ENCODE measurements at regions not wholly inside any gene's neighbourhood (a gene's known extent, or its start where the extent isn't known, plus 50 kb on each side); places are given as distances from the start of the nearest gene placed in this dataset.

DNA sequence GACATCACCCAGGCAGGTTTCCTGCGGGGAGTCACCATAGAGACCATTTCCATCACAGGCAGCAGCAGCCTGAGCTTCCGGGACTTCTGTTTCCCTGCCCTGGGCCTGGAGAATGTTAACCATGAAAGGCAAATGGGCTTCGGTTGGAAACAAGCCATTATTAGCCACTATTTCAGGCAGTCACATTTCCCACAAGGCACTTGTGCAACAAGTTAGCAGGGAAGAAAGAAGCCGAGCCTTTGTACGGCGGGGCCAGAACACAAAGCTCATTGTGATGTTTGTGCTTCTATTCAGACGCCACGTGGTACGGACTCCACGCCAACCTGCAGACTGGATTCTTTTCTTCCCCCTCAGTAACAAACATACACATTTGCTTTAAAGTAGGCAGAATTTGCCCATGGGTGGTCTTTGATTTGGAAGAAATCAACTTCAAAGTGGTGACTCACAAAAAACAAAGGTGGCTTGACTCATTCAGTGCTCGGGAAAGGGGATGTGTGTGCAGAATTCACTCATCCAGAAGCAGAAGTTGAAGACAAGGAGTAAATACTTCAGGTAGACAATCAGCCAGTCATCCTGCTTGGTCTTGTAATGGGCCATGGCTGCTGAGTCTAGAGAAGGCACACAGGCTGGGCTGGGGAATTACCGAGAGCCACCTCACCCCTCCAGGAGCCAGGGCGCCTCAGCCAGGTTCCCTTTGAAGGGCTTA is 154.2 kb upstream of the PRMT8 start:
- DNase-seq = no peak

DNA sequence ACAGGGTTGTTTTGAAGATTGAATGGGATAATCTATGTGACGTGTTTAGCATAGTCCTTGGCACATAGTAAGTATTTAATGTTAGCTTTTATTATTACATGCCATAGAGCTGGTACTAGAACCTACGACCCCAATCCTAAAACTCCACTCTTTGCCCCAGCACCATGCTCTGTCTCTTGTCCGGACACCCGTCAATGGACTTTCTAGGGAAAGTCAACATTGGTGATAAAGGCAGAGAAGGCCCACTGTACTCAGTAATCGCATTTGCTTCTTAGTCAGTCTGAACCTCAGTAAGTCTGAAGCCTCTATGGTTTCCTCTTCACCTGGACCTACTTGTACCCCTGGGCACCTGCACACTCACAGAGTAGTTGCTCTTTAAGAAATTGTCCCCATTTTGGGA is 153.1 kb upstream of the PRMT8 start:
- no peak for DNase-seq

DNA sequence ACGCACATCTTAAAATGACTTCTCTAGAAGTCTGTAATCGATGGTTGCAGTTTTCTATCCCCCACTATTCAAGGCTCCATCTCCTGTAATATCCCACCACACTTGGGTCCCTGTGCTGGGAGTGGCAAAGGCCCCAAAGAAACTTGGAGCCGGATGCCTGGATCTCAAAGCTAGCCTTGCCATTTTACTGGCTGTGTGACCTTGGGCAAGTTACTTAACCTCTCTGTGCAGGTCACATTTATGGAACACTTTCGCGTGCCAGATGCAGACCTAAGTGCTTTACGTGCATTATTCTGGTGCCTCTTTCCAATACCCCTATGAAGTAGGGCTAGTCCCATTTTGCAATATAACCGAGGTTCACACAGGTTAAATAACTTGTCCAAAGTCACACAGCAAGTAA is 151.8 kb upstream of the PRMT8 start:
- no peak for DNase-seq

DNA sequence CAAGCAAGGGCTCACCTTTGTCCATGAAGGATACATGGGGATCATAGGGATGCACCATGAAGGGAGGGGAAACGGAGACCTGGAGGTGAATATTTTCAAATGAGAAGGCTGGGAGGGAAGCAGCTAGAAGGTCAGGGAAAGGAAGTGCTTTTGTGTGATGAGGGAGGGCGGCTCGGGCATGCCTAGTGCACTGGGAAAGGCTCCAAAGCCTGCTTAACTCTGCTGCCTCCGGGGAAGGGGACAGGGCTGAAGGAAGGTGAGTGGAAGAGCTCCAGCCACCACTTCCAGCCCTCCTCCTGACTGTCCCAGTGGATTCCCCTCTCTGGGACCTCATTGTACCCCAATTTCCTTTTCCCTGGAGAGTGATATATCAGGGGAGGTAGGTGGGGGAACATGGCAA is 149.4 kb upstream of the PRMT8 start:
- no peak for DNase-seq

DNA sequence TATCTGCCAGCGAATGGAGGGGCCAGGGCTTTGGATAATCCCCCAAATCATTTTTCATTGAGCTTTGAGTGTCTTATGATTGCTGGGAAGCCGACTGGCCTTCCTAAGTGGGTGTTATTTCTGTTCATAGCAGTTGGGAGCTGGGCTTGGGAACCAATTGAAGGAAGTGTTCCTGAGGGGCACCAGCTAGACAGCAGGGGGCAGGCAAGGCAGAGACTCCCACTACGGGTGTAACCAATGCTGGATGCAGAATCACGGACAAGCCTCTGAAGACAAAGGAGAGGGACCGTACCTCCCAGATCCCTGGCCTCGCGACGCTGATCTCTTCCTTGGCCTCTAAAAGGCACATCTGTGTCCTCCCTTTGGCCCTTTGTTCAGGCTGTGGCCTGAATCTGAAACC is 149.0 kb upstream of the PRMT8 start:
- DNase-seq = no peak

DNA sequence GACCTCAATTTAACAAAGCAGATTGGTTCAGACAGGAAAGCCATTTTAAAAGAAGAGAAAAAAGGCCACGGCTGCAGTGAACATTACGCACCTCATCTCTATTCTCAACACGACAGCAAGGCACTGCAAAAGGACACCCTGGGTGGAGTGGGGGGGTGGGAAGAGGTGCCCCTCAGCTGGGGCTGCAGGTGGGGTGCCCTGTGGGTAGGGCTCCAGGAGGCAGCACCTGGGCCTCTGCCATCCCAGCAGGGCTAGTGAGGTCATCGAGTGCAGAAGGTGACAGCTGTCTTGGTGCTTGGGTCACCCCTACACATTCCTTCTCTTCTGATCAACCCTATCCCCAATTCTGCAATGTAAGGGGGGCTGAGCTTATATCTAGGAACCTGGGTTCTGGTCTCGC is 142.9 kb upstream of the PRMT8 start:
- no peak for DNase-seq

DNA sequence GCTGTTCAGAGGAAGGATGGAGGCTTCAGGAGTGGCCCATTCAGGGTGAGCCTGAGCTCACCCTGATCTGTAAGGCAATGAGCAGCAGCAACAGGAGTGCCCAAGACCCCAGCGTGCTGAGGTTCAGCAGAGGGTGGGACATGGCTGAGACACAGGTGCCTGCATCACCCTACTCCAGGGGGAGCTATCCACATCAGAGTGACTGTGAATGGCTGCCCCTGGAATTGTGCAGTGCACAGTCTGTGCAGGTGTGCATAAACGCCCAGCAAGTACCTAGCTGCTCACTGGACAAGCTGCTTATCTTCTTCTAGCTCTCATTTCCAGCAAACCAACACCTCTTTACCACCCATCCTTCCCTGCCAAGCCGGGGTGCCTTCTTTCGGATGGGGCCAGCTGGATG is 140.6 kb upstream of the PRMT8 start:
- no peak for DNase-seq

DNA sequence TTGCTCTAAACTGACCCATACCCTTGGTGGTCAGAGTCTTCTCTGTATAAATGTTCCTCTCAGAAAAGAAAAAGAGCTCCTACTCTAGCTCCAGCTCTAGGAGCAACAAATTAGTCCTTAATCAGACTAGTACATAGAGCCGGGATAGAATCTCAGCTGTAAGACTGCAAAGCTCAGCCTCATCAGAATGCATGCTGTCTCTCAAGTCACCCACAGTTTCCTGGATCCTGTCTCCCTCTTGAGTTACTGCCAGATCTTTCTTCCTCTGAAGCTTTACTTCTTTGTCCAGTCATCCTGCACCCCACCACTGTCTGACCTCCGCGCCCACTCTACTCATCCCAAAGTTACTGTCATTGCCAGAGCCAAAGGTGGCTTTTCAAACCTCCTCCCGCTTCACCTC is 139.3 kb upstream of the PRMT8 start:
- no peak for DNase-seq

DNA sequence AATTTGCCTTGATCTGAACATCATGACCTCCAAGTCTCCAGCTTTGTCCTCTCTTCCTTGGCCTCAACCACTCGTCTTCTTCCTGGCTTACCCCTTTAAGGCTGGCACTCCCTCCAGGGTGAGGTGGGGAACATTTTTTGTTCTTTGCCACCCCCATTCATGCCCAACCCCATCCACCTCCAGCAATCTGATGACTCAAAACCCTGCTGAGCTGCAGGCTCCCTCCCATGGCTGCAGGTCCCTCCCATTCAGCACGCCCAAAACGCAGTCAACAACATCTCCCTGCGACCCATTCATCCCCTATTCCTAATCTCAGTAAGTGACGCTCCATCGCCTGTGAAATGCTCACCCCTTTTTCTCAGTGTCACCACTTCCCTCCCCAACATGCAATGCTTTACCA is 138.8 kb upstream of the PRMT8 start:
- DNase-seq = no peak

DNA sequence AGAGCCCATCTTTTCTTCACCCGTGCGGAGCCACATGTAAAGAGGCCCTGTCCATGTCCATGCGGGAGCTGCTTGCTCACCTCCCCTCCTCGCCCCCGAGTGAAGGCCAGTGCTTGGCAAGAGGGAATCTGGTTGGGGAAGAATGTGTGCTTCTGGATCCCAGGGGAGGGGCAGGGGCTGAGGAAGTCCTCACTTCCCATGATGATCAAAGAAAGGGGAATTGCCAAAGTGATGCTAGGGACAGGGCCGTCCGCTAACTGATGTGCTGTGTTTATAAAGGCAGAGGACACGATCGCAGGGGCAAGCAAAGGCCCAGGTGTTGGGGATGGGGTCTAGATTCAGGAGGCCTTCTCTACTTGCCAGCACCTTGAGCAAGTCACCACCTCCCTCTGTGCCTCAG is 137.4 kb upstream of the PRMT8 start:
- no peak for DNase-seq

DNA sequence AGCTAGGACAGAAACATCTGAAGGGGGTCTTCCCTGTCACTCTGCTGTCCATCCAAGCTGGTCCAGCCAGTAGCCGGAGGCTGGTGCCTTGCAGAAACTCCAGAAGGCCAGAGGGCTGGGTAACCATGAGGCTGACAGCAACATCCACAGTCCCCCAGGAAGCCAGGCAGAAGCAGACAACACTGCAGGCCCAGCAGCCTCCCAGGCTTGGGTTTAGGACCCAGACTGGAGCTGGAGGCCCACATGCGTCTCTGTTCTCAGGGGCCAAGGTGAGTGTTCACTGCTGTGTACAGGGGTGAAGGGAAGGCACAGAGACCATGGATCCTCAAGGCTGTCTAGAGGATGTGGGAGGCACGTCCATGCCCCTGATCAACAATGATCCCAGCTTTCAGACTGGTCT is 136.4 kb upstream of the PRMT8 start:
- DNase-seq = no peak

DNA sequence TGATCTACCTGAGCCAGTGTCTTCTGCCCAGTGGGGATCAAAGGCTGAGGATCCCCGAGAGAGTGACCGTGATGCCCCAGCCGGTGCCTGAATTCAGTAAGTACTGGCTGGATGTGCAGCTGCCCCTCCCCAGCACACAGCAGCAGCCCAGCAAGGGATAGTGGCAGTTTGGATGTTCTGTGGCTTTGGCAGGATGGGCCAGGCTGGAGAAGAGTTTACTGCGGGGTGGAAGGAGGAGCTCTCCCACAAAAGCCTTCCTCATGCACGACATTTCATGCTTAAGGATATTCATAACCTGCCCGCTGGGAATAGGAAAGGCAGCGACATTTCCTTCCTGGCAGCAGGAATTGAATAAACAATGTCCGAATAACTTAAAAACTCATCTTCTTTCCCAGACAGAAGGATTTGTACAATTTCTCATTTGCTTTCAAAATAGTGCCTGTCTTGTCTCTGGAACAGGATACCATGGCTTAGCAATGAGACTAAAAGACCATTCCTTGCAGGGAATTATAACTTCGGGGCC is 135.6 kb upstream of the PRMT8 start:
- no peak for DNase-seq

DNA sequence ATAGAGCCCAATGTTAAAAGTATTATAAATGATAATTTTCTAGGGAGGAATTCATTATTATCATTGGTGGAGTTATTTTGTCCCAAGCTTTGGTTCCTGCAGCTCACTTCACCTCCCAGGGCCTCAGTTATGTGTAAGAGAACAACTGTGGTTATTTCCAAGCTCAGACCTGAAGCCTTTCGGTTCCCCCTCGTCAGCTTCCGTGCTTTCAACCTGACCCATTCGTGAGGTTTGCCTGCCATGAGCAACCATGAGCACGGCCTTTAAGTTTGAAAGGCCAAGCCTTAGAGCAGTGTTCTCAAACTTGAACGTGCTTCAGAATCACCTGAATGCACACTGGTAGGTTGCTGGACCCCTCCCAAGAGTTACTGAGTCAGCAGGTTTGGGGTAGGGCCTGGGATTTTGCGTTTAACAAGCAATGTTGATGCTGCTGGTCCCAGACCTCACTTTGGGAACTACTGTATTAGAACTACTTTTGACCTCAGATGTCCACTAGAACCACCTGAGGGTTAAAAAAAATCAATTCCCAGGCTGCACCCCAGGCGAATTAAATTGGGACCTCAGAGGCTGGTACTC is 133.0 kb upstream of the PRMT8 start:
- no peak for DNase-seq

DNA sequence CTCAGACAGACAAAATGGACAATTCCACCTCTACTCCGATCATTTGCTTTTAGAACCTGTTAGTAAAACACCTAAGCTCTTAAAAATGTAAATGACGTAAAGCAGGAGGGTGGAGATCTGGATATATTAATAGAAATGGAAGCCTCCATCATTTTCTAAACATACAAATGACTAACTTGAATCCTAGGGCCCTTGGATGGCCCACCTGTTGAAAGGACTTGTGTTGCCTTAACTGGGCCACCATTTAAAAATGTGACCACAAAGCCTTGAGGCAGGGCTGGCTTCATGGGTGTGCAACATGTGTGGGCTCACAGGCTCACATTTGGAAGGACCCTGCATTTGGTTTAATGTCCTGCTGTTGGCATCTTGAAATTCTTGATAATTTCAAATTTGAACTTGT is 131.5 kb upstream of the PRMT8 start:
- DNase-seq = no peak

DNA sequence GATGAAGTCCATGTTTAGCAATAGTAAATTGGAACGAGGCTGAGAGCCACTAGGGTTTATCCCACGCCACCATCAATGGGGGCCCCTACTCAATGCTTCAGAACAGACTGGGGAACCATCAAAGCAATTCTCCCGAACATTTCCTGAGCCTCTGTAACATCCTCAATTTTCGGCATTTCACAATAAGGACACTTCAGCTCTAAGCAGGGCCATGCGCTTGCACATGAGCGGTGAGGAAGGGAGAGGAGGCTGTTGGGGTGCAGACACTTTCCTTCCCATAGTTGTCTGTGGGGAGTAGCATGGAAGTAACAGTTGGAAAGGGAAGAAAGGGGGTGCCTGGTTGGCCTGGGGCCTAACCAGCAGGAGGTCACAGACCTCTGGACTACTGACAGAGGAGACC is 129.9 kb upstream of the PRMT8 start:
- DNase-seq = no peak

DNA sequence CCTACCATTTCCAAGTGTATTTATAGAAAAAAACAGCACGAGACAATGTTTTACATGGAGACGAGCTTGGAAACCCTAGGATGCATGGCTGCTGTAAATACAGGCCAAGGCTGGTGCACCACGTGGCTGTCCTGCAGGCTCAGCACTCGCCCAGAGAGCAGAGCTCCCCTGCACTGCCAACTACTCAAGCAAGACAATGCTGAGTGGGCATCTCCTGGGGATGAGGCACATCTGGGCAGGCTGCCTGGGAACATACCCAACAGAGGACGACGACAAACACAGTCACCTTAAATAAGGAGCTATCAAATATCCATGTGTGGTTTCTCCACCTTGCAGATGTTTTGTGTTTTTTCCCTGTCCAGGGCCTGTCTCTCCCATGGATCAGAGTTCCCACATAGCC is 128.3 kb upstream of the PRMT8 start:
- no peak for DNase-seq

DNA sequence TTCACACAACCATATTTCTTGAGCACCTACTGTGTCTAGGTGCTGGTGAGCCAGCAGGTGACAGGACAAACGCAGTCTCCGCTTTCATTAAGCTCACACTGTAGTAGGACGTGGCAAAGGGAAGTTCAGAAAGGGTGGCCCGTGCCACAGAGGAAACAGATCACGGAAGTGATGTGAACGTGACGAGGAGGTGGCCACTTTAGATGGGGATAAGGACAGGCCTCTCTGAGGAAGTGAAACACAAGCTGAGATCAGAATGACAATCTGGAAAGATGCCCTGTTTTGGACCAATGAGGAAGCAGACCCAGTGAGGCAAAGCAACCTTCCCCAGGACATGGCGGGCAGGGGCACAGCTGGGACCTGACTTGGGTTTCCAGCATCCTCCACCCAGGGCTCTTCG is 127.4 kb upstream of the PRMT8 start:
- DNase-seq = peak; percentile 19 to 52

DNA sequence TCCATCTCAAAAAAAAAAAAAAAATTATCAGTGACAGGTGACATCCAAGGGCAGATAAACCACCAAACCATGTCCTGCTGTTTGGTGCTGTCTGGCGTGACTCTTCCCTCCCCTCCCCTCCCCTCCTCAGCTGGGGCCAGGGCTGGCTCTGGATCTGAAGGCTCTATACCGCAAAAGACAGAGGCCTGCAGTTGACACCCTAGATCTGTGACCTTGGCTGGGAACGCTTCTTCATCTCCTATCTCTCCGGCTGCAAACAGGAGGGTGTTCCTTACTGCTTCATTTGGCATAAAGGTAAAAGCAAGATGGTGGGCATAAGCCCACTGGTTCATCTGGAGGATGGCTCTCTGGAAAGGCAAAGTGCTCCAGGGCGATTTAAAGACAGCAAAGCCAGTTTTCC is 126.8 kb upstream of the PRMT8 start:
- no peak for DNase-seq

DNA sequence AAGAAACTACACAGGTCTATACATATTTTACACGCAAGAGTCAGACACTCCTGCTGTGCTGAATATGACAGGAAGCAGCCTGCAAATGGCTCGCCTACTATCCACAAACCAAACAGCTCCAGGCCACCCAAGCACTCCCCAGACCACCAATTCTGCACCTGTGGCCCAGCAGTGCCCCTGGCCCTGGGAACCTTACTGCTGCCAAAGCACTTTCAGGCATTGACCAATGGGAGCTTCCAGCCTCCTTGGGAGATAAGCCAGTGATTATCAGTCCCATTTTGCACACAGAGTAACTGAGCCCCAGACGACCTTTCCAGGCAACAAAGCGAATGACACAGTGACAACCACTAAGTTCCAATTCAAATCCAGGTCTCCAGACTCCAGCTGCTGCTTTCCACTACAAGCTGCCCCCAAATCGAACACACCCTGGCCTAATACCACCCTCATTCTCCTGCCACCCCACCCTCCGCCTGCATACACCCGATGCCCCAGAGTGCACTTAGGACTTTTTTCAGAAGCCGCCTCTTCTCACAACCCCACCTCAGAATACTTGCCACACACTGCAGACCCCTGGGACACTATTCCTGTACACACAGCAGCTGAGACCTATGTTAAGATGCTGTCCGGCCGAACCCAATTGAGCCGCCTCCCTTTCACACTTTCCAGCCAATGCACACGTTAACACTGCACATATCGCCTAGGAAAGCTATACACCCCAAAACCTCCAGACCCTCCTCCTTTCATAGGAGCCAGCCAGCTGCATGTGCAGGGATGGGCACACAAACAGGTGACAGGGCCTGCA is 126.1 kb upstream of the PRMT8 start:
- no peak for DNase-seq

DNA sequence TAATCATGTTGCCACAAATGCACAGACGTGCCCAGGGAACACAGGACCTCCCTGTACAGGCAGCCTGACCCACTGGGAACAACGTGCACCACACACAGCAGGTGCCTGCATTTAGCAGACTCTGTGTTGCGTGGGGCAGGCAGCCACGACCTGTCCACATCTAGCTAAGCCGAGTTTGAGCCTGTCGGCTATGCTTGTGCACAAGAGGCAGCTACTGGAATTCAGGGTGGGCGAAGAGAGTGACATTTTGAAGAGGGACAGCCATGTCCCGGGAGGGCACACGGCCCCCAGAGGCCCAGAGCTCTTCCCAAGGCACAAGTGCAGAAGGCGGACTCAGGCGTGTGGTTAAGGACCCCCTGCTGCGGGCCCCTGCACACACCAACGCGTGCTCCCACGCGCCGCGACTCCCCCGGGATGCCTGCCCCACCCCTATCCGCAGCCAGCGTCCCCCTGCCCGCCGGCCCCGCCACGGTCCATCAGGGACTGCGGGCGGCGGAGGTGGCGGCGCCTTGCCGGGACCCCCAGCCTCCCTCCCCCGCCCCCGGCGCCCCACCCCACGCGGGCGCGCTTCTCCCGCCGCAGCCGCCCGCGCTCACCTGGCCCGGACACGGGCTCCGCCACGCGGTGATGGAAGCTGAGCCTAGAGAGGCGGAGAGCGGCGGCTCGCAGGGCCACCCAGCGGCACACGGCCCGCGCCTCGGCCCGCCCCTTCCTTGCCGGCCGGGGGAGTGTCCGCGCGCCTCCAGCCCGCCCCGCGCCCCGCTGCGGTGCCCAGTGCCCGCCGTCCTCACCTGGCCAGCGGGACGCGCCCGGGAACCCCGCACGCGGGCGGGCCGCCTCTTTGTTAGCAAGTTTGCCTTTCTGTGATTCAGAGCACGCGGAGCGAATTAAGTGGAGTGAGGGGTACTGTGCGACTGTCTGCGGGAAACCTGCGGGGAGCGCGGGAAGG is 125.3 kb upstream of the PRMT8 start:
- no peak for DNase-seq

DNA sequence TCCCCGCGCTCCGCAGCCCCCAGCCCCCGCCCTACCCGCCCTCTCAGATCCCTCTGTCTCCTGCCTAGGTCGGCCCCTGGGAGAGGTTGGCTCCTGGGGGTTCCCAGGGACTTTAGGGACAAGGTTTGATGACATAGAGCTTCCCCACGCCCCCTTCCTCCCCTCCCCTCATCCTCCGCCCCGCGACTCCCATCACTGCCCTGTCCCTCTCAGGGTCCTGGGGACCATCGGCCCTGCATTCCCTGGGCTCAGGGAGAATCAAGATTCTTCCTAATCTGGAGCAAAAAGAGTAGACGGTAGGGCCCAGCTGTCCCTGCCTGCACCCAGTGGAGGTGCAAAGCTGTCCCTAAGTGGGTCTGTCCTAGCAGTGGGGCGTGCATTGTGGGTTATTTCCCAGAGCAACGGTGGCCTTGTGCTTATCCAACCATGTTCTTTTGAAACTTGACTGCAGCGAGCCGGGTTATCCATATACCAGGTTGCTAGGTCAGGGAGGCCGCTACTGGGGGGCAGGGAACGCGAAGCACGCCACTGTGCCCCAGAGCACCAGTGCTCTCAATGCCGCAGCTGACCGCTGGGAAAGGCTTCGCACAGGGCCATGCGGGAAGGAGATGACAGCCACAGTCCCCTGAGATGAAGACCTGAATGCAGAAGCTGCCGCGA is 124.4 kb upstream of the PRMT8 start:
- no peak for DNase-seq

DNA sequence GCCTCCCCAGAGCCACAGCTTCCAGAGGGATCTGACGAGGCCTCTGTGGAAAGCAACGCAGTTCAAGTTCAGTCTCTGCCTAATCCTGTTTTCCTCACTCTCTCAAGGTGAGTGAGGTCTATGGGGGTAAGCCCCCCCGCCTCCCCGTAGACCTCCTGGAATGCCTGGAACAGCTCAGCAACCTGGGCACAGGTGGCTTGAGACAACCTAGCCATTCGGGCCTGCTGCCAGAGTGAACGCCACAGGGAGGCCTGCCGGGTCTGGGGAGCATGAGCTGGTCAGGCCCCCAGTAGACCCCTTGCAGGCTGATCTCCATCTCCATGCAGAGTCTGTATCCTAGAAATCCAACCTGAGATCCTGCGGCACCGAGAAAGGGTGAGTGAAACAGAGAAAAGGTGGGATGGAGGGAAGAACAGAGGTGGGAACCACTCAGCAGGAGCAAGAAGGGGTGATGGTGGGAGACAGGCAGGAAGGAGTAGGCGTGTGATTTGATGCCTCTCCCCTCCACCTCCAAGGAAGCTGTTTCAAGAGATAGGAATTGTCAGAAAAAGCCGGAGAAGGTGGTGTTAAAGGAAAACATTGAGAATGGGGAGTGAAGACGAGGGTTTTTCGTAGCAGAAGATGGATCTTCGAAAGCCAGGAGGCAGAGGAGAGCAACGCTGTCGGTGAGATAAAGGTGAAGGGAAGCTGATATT is 123.1 kb upstream of the PRMT8 start:
- no peak for DNase-seq

Data from CD4-positive, alpha-beta T cell treated with Interleukin-4 for 1 hour (primary cell).